Breast epithelium (tissue), 3 donors: ENCODE measurements at regions not wholly inside any gene's neighbourhood (a gene's known extent, or its start where the extent isn't known, plus 50 kb on each side); places are given as distances from the start of the nearest gene placed in this dataset.

ENCODE experiments used
- POLR2A ChIP-seq: fragments of 450-650 bp; IDR thresholded peaks from one replicate; pipeline ENCODE4 v1.6.1; 2016; ENCODE audit warnings: antibody characterized with exemption, mild to moderate bottlenecking, moderate library complexity
- TF ChIP-seq, protein P1 (sequence below), 3 donors: fragments of 450-650 bp; IDR thresholded peaks; one replicate each; pipeline ENCODE4 v1.5.1; 2016 to 2017; ENCODE audit warnings: antibody characterized with exemption in 3 of 3, mild to moderate bottlenecking in 3 of 3, moderate library complexity in 3 of 3

GRCh38 chr2:150873396-150873772, 385.9 kb upstream of the RND3 start:
- TF ChIP-seq, protein P1, sequence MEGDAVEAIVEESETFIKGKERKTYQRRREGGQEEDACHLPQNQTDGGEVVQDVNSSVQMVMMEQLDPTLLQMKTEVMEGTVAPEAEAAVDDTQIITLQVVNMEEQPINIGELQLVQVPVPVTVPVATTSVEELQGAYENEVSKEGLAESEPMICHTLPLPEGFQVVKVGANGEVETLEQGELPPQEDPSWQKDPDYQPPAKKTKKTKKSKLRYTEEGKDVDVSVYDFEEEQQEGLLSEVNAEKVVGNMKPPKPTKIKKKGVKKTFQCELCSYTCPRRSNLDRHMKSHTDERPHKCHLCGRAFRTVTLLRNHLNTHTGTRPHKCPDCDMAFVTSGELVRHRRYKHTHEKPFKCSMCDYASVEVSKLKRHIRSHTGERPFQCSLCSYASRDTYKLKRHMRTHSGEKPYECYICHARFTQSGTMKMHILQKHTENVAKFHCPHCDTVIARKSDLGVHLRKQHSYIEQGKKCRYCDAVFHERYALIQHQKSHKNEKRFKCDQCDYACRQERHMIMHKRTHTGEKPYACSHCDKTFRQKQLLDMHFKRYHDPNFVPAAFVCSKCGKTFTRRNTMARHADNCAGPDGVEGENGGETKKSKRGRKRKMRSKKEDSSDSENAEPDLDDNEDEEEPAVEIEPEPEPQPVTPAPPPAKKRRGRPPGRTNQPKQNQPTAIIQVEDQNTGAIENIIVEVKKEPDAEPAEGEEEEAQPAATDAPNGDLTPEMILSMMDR (IDR thresholded peaks at IDR 0.05), result no peak
- no peak for TF ChIP-seq POLR2A
